K562 (cell line): ENCODE measurements at regions not wholly inside any gene's neighbourhood (a gene's known extent, or its start where the extent isn't known, plus 50 kb on each side); places are given as distances from the start of the nearest gene placed in this dataset.

Experiments used
- ATAC-seq: fragments of 200-7000 bp; cut with Tn5 transposase; 3 replicates; pipeline ENCODE4 v1.9.1; 2020; ENCODE audit warnings: moderate library complexity
- BruUV-seq: library from RNA; stranded (reverse); fragments of 400-500 nt; replicated peaks from 2 replicates; lab custom pipeline; 2021; lab: Mats Ljungman, UMichigan
- CTCF ChIA-PET: fragments of 300-600 bp; formaldehyde crosslinking; extraction: SDS; loops from one replicate; lab custom pipeline; 2021; ENCODE audit warnings: low intra/inter-chr PET ratio; lab: Yijun Ruan, JAX
- POLR2A ChIA-PET: fragments of 300-600, 350-650 bp; sonication (Branson Sonifier 250); formaldehyde crosslinking; extraction: SDS; loops from one replicate; lab custom pipeline; 2021; ENCODE audit warnings: antibody characterized with exemption, inconsistent platforms; lab: Yijun Ruan, JAX
- DNase-seq, 4 experiments: peaks; one replicate each; pipeline versions ENCODE4 v3.0.0 to v3.0.0-alpha.2; 2011 to 2018; ENCODE audit warnings: low spot score in 3 of 4, mixed read lengths in 3 of 4; ENCODE audit errors: extremely low read depth in 1 of 4
- FAIRE-seq: peaks from 2 replicates; lab custom pipeline; 2011; peaks lifted over from hg19 to GRCh38; lab: Jason Lieb, UNC
- H2AFZ ChIP-seq: 2 replicates; pipeline ENCODE4 v1.6.0; 2011; ENCODE audit warnings: low read depth, low read length, control low read depth, inconsistent platforms
- H3K27ac ChIP-seq: fragments of 200-600 bp; 3 replicates; pipeline ENCODE4 v1.8.0; 2011; ENCODE audit warnings: low read depth, mild to moderate bottlenecking, control low read depth, inconsistent platforms, low read length, moderate library complexity, mixed read lengths; ENCODE audit errors: extremely low read depth
- H3K27me3 ChIP-seq, 2 experiments: fragments of 300-600 bp in 1 of 2; 2 replicates in 1 of 2; 3 replicates in 1 of 2; pipeline versions ENCODE4 v1.6.0 to v1.8.0; 2011; ENCODE audit warnings: inconsistent platforms in 2 of 2, low read length in 2 of 2, mild to moderate bottlenecking in 1 of 2, mixed read lengths in 1 of 2, moderate library complexity in 1 of 2; ENCODE audit not compliant: control insufficient read depth in 2 of 2, insufficient read depth in 2 of 2
- H3K36me3 ChIP-seq: fragments of 300-600 bp; 3 replicates; pipeline ENCODE4 v1.8.0; 2011; ENCODE audit warnings: mild to moderate bottlenecking, low read length, inconsistent platforms; ENCODE audit not compliant: control insufficient read depth, insufficient read depth
- H3K4me1 ChIP-seq, 2 experiments: fragments of 200-600 bp in 1 of 2; replicated peaks in 1 of 2; 2 replicates in 1 of 2; 3 replicates in 1 of 2; pipeline versions ENCODE4 v1.5.1 to v1.8.0; 2011; ENCODE audit warnings: inconsistent platforms in 2 of 2, low read length in 2 of 2, mild to moderate bottlenecking in 1 of 2, mixed read lengths in 1 of 2, moderate library complexity in 1 of 2; ENCODE audit not compliant: control insufficient read depth in 2 of 2, insufficient read depth in 2 of 2
- H3K4me2 ChIP-seq: 2 replicates; pipeline ENCODE4 v1.6.1; 2011; ENCODE audit warnings: low read length, control low read depth, inconsistent platforms, mixed read lengths; ENCODE audit not compliant: insufficient read depth
- H3K4me3 ChIP-seq: fragments of 200-600 bp; sonication (generic), shearing (Covaris generic); 2 replicates; pipeline ENCODE4 v1.5.1; 2016; ENCODE audit warnings: control low read depth, inconsistent platforms
- H3K79me2 ChIP-seq: fragments of 200-600 bp; 3 replicates; pipeline ENCODE4 v1.8.0; 2011; ENCODE audit warnings: low read length, inconsistent platforms; ENCODE audit not compliant: control insufficient read depth, insufficient read depth
- H3K9ac ChIP-seq, 2 experiments: 2 replicates each; pipeline versions ENCODE4 v1.6.0 to v1.6.1; 2011; ENCODE audit warnings: low read depth in 2 of 2, low read length in 2 of 2, control low read depth in 1 of 2, inconsistent platforms in 1 of 2, mild to moderate bottlenecking in 1 of 2, mixed read lengths in 1 of 2; ENCODE audit not compliant: insufficient read depth in 1 of 2
- H3K9me1 ChIP-seq: one replicate; pipeline ENCODE4 v1.6.0; 2011; ENCODE audit warnings: inconsistent platforms, mild to moderate bottlenecking, low read length, moderate library complexity; ENCODE audit not compliant: control insufficient read depth, insufficient read depth
- H3K9me3 ChIP-seq: replicated peaks from 2 replicates; pipeline ENCODE4 v1.5.1; 2011; ENCODE audit warnings: low read depth, low read length, inconsistent platforms; ENCODE audit not compliant: control insufficient read depth, insufficient read depth
- H4K20me1 ChIP-seq: replicated peaks from 2 replicates; pipeline ENCODE4 v1.6.1; 2011; ENCODE audit warnings: low read length, inconsistent platforms, mixed read lengths; ENCODE audit not compliant: control insufficient read depth, insufficient read depth
- CBX8 ChIP-seq: fragments of 200-600 bp; sonication (generic); IDR thresholded peaks from 2 replicates; pipeline ENCODE4 v1.6.1; 2012; ENCODE audit warnings: borderline replicate concordance, mixed run types, low read depth, mild to moderate bottlenecking, moderate library complexity, mixed read lengths, low read length, control low read depth, inconsistent platforms; ENCODE audit not compliant: poor library complexity, severe bottlenecking; ENCODE audit errors: extremely low read depth
- KLF10 ChIP-seq: fragments of 250-450 bp; sonication (Bioruptor Pico); IDR thresholded peaks from 2 replicates; pipeline ENCODE4 v1.6.1; 2021; ENCODE audit warnings: matching md5 sums
- PRMT5 ChIP-seq: sonication (generic); formaldehyde crosslinking; IDR thresholded peaks from 2 replicates; pipeline ENCODE4 v1.5.0; 2020; ENCODE audit warnings: missing genetic modification reagents
- ZNF41 ChIP-seq: fragments of 250-450 bp; sonication (Bioruptor Pico); conservative IDR thresholded peaks from 2 replicates; pipeline ENCODE4 v1.4.0; 2020; ENCODE audit warnings: mild to moderate bottlenecking
- ZNF668 ChIP-seq: fragments of 250-450 bp; sonication (Bioruptor Pico); IDR thresholded peaks from 2 replicates; pipeline ENCODE4 v1.8.0; 2022; ENCODE audit warnings: mild to moderate bottlenecking, inconsistent platforms
- ZNF717 ChIP-seq: fragments of 250-450 bp; sonication (Bioruptor Pico); IDR thresholded peaks from 2 replicates; pipeline ENCODE4 v1.5.0; 2021
- ZNF780A ChIP-seq: fragments of 250-450 bp; sonication (Bioruptor Pico); IDR thresholded peaks from 2 replicates; pipeline ENCODE4 v1.5.0; 2021; ENCODE audit warnings: mild to moderate bottlenecking
- ZNF830 ChIP-seq: fragments of 250-450 bp; sonication (Bioruptor Pico); IDR thresholded peaks from 2 replicates; pipeline ENCODE4 v1.5.0; 2021; ENCODE audit warnings: mild to moderate bottlenecking
- WGBS: fragments of 100-300 bp; shearing (Covaris generic); methylation state at CpG from one replicate; pipeline ENCODE4 v1.1.6; 2016; ENCODE audit warnings: low coverage, mixed read lengths; ENCODE audit not compliant: insufficient coverage; ENCODE audit errors: missing lambda C conversion rate; 5-methylcytosine and 5-hydroxymethylcytosine counted together
- in situ Hi-C: fragments of 300-500 bp; cut with MboI; formaldehyde crosslinking; loops from 4 replicates; pipeline ENCODE4 v1.15.0; 2018; ENCODE audit warnings: inconsistent platforms, mixed read lengths
- intact Hi-C: fragments of 100-400 bp; cut with micrococcal nuclease; formaldehyde crosslinking; loops from 2 replicates; pipeline ENCODE4 v1.14.2; 2022
- TF ChIP-seq, protein P1 (sequence below): sonication (generic); IDR thresholded peaks from 2 replicates; pipeline ENCODE4 v1.6.1; 2016
- TF ChIP-seq, protein P2 (sequence below): fragments of 450-650 bp; IDR thresholded peaks from one replicate; pipeline ENCODE4 v1.6.1; 2018; ENCODE audit warnings: mild to moderate bottlenecking, moderate library complexity; ENCODE audit not compliant: partially characterized antibody

- Histone ChIP-seq H4K20me1 (no peaks in the 10 kb centered on the region), H2AFZ (no peak overlapping the region), H3K9me3 (no peaks in the 10 kb centered on the region), H3K4me2 (no peak overlapping the region), H3K9ac (no peak overlapping the region), H3K36me3 (no peaks in the 10 kb centered on the region), H3K27ac (no peak overlapping the region), H3K79me2 (no peaks in the 10 kb centered on the region), H3K4me3 (no peak overlapping the region), H3K4me1 (peaks cover 0 to 22% of the 10 kb centered on the region in 2 experiments; a peak in 3 of 5 replicates), H3K27me3 (no peaks in the 10 kb centered on the region), H3K9me1 (no peaks in the 10 kb centered on the region)
- DNase-seq (no peak), ATAC-seq (no peak), FAIRE-seq (no peak)
- POLR2A ChIA-PET, result interaction anchor here (0.7 to 1.1 kb wide), 2 partner anchors 9 to 15 kb away, joined by 3 read pairs; no protein-coding TSS in a partner anchor
- TF ChIP-seq ZNF780A (CRISPR knock-in tag) (no peak), ZNF717 (CRISPR knock-in tag) (no peak), CBX8 (no peak), PRMT5 (no peak), ZNF830 (CRISPR knock-in tag) (no peak), KLF10 (no peak), ZNF668 (CRISPR knock-in tag) (no peak), ZNF41 (CRISPR knock-in tag) (no peak)
- TF ChIP-seq, protein P1, sequence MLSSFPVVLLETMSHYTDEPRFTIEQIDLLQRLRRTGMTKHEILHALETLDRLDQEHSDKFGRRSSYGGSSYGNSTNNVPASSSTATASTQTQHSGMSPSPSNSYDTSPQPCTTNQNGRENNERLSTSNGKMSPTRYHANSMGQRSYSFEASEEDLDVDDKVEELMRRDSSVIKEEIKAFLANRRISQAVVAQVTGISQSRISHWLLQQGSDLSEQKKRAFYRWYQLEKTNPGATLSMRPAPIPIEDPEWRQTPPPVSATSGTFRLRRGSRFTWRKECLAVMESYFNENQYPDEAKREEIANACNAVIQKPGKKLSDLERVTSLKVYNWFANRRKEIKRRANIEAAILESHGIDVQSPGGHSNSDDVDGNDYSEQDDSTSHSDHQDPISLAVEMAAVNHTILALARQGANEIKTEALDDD, result no peak
- TF ChIP-seq, protein P2, sequence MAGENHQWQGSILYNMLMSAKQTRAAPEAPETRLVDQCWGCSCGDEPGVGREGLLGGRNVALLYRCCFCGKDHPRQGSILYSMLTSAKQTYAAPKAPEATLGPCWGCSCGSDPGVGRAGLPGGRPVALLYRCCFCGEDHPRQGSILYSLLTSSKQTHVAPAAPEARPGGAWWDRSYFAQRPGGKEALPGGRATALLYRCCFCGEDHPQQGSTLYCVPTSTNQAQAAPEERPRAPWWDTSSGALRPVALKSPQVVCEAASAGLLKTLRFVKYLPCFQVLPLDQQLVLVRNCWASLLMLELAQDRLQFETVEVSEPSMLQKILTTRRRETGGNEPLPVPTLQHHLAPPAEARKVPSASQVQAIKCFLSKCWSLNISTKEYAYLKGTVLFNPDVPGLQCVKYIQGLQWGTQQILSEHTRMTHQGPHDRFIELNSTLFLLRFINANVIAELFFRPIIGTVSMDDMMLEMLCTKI, result no peak
- 64% methylated on average over 2 of the region's 2 CpGs for WGBS
- in situ Hi-C loops (no loop called here), intact Hi-C loops (no loop called here)
- BruUV-seq, result no TSS peak
- CTCF ChIA-PET, result no interaction called here
Measured at GRCh38 chr15:95558916-95559315, 771.6 kb upstream of the NR2F2 start.
